ENCODE measurements at regions not wholly inside any gene's neighbourhood (a gene's known extent, or its start where the extent isn't known, plus 50 kb on each side); places are given as distances from the start of the nearest gene placed in this dataset.

GRCh38 chr13:85709721-85710120, 89.5 kb downstream of the SLITRK6 start:
- Histone ChIP-seq H3K4me1 (ENCODE audit: control insufficient read depth, insufficient read depth, low read length) (no peaks in the 10 kb centered on the region), H3K9ac (ENCODE audit: low read length in 2 of 2) (no peak overlapping the region), H3K36me3 (ENCODE audit: control insufficient read depth in 2 of 2, insufficient read depth in 2 of 2, low read length in 2 of 2) (no peaks in the 10 kb centered on the region), H3K27ac (ENCODE audit: low read length) (no peak overlapping the region), H3K9me3 (ENCODE audit: control insufficient read depth in 2 of 2, low read length in 2 of 2) (no peaks in the 10 kb centered on the region), H3K27me3 (ENCODE audit: control insufficient read depth in 1 of 2, insufficient read depth in 2 of 2, low read length in 2 of 2) (no peaks in the 10 kb centered on the region), H3K4me3 (ENCODE audit: low read length in 2 of 2) (no peak overlapping the region)

GRCh38 chr13:85709072-85709471, 90.1 kb downstream of the SLITRK6 start:
- Histone ChIP-seq H3K9me3 (ENCODE audit: control insufficient read depth in 2 of 2, low read length in 2 of 2) (no peaks in the 10 kb centered on the region), H3K27me3 (ENCODE audit: control insufficient read depth in 1 of 2, insufficient read depth in 2 of 2, low read length in 2 of 2) (no peaks in the 10 kb centered on the region), H3K4me1 (ENCODE audit: control insufficient read depth, insufficient read depth, low read length) (no peaks in the 10 kb centered on the region), H3K36me3 (ENCODE audit: control insufficient read depth in 2 of 2, insufficient read depth in 2 of 2, low read length in 2 of 2) (no peaks in the 10 kb centered on the region), H3K4me3 (ENCODE audit: low read length in 2 of 2) (no peak overlapping the region), H3K9ac (ENCODE audit: low read length in 2 of 2) (no peak overlapping the region), H3K27ac (ENCODE audit: low read length) (no peak overlapping the region)

DNA sequence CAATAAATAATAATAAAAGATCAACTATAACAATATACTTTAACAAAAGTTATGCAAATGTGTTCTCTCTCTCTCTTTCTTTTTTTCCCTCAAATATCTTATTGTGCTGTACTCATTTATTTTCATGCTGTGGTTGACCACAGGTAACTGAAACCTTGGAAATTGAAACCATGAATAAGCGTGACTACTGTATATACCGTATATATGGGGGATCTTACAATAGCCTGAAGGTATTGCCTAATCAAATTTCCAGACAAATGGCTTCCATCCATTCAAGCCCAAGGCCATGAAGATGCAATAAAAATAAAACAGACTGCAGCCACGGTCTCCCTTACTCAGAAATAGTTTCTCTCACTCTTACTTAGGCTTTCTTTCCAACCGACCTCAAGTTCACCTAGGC, 98.3 kb downstream of the SLITRK6 start:
- no peaks in the 10 kb centered on the region for H3K4me1 ChIP-seq (ENCODE audit: control insufficient read depth, insufficient read depth, low read length)
- H3K4me3 ChIP-seq (ENCODE audit: low read length in 2 of 2): no peak overlapping the region
- no peaks in the 10 kb centered on the region for H3K27me3 ChIP-seq (ENCODE audit: control insufficient read depth in 1 of 2, insufficient read depth in 2 of 2, low read length in 2 of 2)
- no peak overlapping the region for H3K9ac ChIP-seq (ENCODE audit: low read length in 2 of 2)
- no peaks in the 10 kb centered on the region for H3K36me3 ChIP-seq (ENCODE audit: control insufficient read depth in 2 of 2, insufficient read depth in 2 of 2, low read length in 2 of 2)
- no peak overlapping the region for H3K27ac ChIP-seq (ENCODE audit: low read length)
- H3K9me3 ChIP-seq (ENCODE audit: control insufficient read depth in 2 of 2, low read length in 2 of 2): peaks cover 0 to 6% of the 10 kb centered on the region in 2 donors

DNA sequence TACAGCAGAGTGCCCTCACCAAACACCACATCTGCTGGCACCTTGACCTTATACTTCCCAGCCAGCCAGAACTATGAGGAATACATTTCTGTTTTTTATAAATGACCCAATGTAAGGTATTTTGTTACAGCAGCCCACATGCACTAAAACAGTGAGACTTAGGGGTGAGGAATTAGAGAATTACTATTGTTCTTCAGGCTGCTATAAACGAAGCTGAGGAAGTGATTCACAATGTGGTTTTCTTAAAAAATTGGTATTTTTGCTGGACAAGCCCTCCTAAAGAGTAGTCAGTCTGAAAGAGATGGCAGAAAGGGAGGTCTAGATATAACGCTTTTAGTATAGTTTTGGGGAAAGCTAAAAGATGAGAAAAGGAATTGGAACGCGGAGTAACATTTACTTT, 101.0 kb downstream of the SLITRK6 start:
- H3K27ac ChIP-seq (ENCODE audit: low read length): no peak overlapping the region
- no peak overlapping the region for H3K4me3 ChIP-seq (ENCODE audit: low read length in 2 of 2)
- peaks cover 0 to 6% of the 10 kb centered on the region in 2 donors for H3K9me3 ChIP-seq (ENCODE audit: control insufficient read depth in 2 of 2, low read length in 2 of 2)
- H3K9ac ChIP-seq (ENCODE audit: low read length in 2 of 2): no peak overlapping the region
- H3K27me3 ChIP-seq (ENCODE audit: control insufficient read depth in 1 of 2, insufficient read depth in 2 of 2, low read length in 2 of 2): no peaks in the 10 kb centered on the region
- no peaks in the 10 kb centered on the region for H3K4me1 ChIP-seq (ENCODE audit: control insufficient read depth, insufficient read depth, low read length)
- no peaks in the 10 kb centered on the region for H3K36me3 ChIP-seq (ENCODE audit: control insufficient read depth in 2 of 2, insufficient read depth in 2 of 2, low read length in 2 of 2)

DNA sequence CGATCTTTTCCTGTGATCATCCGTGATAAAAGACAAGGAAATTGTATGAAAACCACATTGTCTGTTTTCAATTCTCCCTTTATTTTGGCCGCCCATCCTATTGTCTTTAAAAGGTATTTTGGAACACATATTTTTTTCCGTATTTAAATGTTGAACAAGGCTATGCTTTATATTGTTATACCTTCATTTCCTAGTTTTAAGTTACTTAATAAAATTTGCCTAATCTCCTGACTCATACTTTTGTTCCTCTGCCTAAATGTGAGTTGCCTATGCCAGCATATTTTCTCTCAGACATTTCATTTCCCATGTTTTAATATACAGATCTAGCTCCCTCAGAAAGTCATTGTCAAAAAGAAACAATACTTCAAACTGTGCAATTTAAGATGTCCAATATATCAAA, 104.2 kb downstream of the SLITRK6 start:
- Histone ChIP-seq H3K27me3 (ENCODE audit: control insufficient read depth in 1 of 2, insufficient read depth in 2 of 2, low read length in 2 of 2) (no peaks in the 10 kb centered on the region), H3K4me3 (ENCODE audit: low read length in 2 of 2) (no peak overlapping the region), H3K9me3 (ENCODE audit: control insufficient read depth in 2 of 2, low read length in 2 of 2) (peaks cover 0 to 6% of the 10 kb centered on the region in 2 donors), H3K9ac (ENCODE audit: low read length in 2 of 2) (no peak overlapping the region), H3K4me1 (ENCODE audit: control insufficient read depth, insufficient read depth, low read length) (no peaks in the 10 kb centered on the region), H3K27ac (ENCODE audit: low read length) (no peak overlapping the region), H3K36me3 (ENCODE audit: control insufficient read depth in 2 of 2, insufficient read depth in 2 of 2, low read length in 2 of 2) (no peaks in the 10 kb centered on the region)

DNA sequence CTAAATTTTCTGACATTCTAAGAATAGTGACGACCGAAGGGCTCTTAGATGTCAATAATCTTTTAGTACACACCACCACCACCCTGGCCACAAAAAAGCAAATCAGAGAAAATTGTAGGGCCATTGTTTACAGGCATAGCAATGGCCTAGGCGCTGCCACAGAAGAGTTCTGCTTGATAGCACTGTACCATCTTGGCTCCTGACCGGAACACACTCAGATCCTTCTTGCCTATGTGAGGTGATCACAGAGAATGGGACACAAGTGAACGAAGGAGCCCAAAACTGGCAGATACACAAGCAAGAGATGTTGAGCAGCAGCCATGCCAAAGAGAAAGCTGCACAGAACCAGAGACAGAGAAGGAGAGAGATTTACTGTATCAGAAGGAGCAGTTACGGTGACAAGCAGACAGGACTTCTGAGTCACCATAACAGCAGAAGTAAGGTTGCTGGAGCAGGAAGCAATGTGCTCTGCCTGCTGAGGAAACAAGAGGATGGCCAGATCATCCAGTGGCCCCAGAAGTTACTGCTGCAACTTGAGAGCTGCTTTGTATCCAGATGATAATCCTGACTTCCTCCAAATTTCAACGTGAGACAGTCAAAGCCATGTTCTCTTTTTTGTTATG, 105.2 kb downstream of the SLITRK6 start:
- peaks cover 0 to 2% of the 10 kb centered on the region in 2 donors for H3K9me3 ChIP-seq (ENCODE audit: control insufficient read depth in 2 of 2, low read length in 2 of 2)
- H3K4me3 ChIP-seq (ENCODE audit: low read length in 2 of 2): no peak overlapping the region
- no peaks in the 10 kb centered on the region for H3K27me3 ChIP-seq (ENCODE audit: control insufficient read depth in 1 of 2, insufficient read depth in 2 of 2, low read length in 2 of 2)
- H3K4me1 ChIP-seq (ENCODE audit: control insufficient read depth, insufficient read depth, low read length): no peaks in the 10 kb centered on the region
- H3K36me3 ChIP-seq (ENCODE audit: control insufficient read depth in 2 of 2, insufficient read depth in 2 of 2, low read length in 2 of 2): no peaks in the 10 kb centered on the region
- H3K9ac ChIP-seq (ENCODE audit: low read length in 2 of 2): no peak overlapping the region
- H3K27ac ChIP-seq (ENCODE audit: low read length): no peak overlapping the region

- Histone ChIP-seq H3K27ac (ENCODE audit: low read length) (no peak overlapping the region), H3K27me3 (ENCODE audit: control insufficient read depth in 1 of 2, insufficient read depth in 2 of 2, low read length in 2 of 2) (no peaks in the 10 kb centered on the region), H3K9ac (ENCODE audit: low read length in 2 of 2) (no peak overlapping the region), H3K4me1 (ENCODE audit: control insufficient read depth, insufficient read depth, low read length) (no peaks in the 10 kb centered on the region), H3K9me3 (ENCODE audit: control insufficient read depth in 2 of 2, low read length in 2 of 2) (no peaks in the 10 kb centered on the region), H3K4me3 (ENCODE audit: low read length in 2 of 2) (no peak overlapping the region), H3K36me3 (ENCODE audit: control insufficient read depth in 2 of 2, insufficient read depth in 2 of 2, low read length in 2 of 2) (no peaks in the 10 kb centered on the region)
These were observed 108.9 kb downstream of the SLITRK6 start for GRCh38 chr13:85690368-85690767.

DNA sequence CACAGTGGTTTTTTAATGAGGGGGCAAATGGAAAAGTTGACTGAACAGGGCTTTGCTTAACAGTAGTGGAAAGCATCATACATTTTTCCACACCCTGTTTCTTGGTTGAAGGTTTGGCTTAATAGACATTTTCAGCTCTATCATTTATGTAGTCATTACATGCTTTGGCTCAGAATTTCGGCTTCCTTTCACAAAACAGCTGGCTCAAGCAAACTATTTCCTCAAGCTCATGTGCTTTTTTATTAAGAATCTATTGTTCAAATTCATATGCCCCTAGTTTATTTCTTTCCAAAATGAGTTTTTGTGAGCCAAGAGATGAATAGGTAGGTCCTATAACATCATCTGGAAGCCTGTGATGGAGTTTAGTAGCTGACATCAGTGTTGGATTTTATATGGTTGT, 113.8 kb downstream of the SLITRK6 start:
- Histone ChIP-seq H3K9me3 (ENCODE audit: control insufficient read depth in 2 of 2, low read length in 2 of 2) (no peaks in the 10 kb centered on the region), H3K9ac (ENCODE audit: low read length in 2 of 2) (no peak overlapping the region), H3K27ac (ENCODE audit: low read length) (no peak overlapping the region)

GRCh38 chr13:85675151-85675907, 123.9 kb downstream of the SLITRK6 start:
- Histone ChIP-seq H3K9me3 (ENCODE audit: control insufficient read depth in 2 of 2, low read length in 2 of 2) (peaks cover 2 to 10% of the 10 kb centered on the region in 2 donors), H3K27ac (ENCODE audit: low read length) (no peak overlapping the region), H3K4me1 (ENCODE audit: control insufficient read depth, insufficient read depth, low read length) (no peaks in the 10 kb centered on the region), H3K4me3 (ENCODE audit: low read length in 2 of 2) (no peak overlapping the region), H3K27me3 (ENCODE audit: control insufficient read depth in 1 of 2, insufficient read depth in 2 of 2, low read length in 2 of 2) (no peaks in the 10 kb centered on the region), H3K9ac (ENCODE audit: low read length in 2 of 2) (no peak overlapping the region), H3K36me3 (ENCODE audit: control insufficient read depth in 2 of 2, insufficient read depth in 2 of 2, low read length in 2 of 2) (no peaks in the 10 kb centered on the region)

More for the DNA sequence above, 113.8 kb downstream of the SLITRK6 start:
- Histone ChIP-seq H3K4me1 (ENCODE audit: control insufficient read depth, insufficient read depth, low read length) (no peaks in the 10 kb centered on the region), H3K4me3 (ENCODE audit: low read length in 2 of 2) (no peak overlapping the region), H3K36me3 (ENCODE audit: control insufficient read depth in 2 of 2, insufficient read depth in 2 of 2, low read length in 2 of 2) (no peaks in the 10 kb centered on the region), H3K27me3 (ENCODE audit: control insufficient read depth in 1 of 2, insufficient read depth in 2 of 2, low read length in 2 of 2) (no peaks in the 10 kb centered on the region)

DNA sequence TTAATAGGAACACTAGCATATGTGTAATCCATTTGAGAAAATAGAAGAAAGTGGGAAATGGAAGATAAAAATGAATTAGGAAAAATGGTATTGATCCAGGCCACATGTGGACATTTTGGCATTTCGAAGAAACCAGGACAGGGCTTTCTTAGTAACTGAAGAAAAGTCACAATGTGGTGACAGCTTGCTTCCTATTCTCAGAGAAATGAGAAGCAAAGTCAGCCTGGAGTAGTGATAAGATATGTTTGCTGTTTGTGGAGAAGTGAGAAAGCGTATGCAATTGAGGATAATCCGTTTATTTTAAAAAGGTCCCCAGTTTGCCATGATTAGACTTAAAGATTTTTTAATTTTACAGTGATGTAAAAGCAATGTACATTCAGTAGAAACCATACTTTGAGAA, 127.9 kb downstream of the SLITRK6 start:
- H3K9ac ChIP-seq (ENCODE audit: low read length in 2 of 2): no peak overlapping the region
- H3K27ac ChIP-seq (ENCODE audit: low read length): no peak overlapping the region
- peaks cover 2 to 10% of the 10 kb centered on the region in 2 donors for H3K9me3 ChIP-seq (ENCODE audit: control insufficient read depth in 2 of 2, low read length in 2 of 2)
- H3K4me1 ChIP-seq (ENCODE audit: control insufficient read depth, insufficient read depth, low read length): no peaks in the 10 kb centered on the region
- no peaks in the 10 kb centered on the region for H3K27me3 ChIP-seq (ENCODE audit: control insufficient read depth in 1 of 2, insufficient read depth in 2 of 2, low read length in 2 of 2)
- no peaks in the 10 kb centered on the region for H3K36me3 ChIP-seq (ENCODE audit: control insufficient read depth in 2 of 2, insufficient read depth in 2 of 2, low read length in 2 of 2)
- H3K4me3 ChIP-seq (ENCODE audit: low read length in 2 of 2): no peak overlapping the region

GRCh38 chr13:85666356-85666755, 132.9 kb downstream of the SLITRK6 start:
- Histone ChIP-seq H3K9me3 (ENCODE audit: control insufficient read depth in 2 of 2, low read length in 2 of 2) (no peaks in the 10 kb centered on the region), H3K9ac (ENCODE audit: low read length in 2 of 2) (no peak overlapping the region), H3K27me3 (ENCODE audit: control insufficient read depth in 1 of 2, insufficient read depth in 2 of 2, low read length in 2 of 2) (no peaks in the 10 kb centered on the region), H3K4me3 (ENCODE audit: low read length in 2 of 2) (no peak overlapping the region), H3K27ac (ENCODE audit: low read length) (no peak overlapping the region), H3K36me3 (ENCODE audit: control insufficient read depth in 2 of 2, insufficient read depth in 2 of 2, low read length in 2 of 2) (no peaks in the 10 kb centered on the region), H3K4me1 (ENCODE audit: control insufficient read depth, insufficient read depth, low read length) (no peaks in the 10 kb centered on the region)

All from stomach smooth muscle (tissue), 2 donors.